Endothelial cell (in vitro differentiated cells): ENCODE measurements at regions not wholly inside any gene's neighbourhood (a gene's known extent, or its start where the extent isn't known, plus 50 kb on each side); places are given as distances from the start of the nearest gene placed in this dataset.

ENCODE experiments used
- DNase-seq: peaks from one replicate; pipeline ENCODE4 v3.0.0; 2021; ENCODE audit warnings: low spot score
- H3K27ac Mint-ChIP-seq: one replicate; pipeline ENCODE4 v1.8.0; 2021; ENCODE audit warnings: mixed read lengths, inconsistent platforms; ENCODE audit not compliant: unreplicated experiment
- H3K27me3 Mint-ChIP-seq: one replicate; pipeline ENCODE4 v1.8.0; 2021; ENCODE audit warnings: mild to moderate bottlenecking, moderate library complexity, mixed read lengths, inconsistent platforms; ENCODE audit not compliant: unreplicated experiment
- H3K36me3 Mint-ChIP-seq: one replicate; pipeline ENCODE4 v1.8.0; 2021; ENCODE audit warnings: mild to moderate bottlenecking, low read depth, mixed read lengths, inconsistent platforms; ENCODE audit not compliant: unreplicated experiment
- H3K4me1 Mint-ChIP-seq: one replicate; pipeline ENCODE4 v1.8.0; 2021; ENCODE audit warnings: mild to moderate bottlenecking, mixed read lengths, inconsistent platforms; ENCODE audit not compliant: unreplicated experiment
- H3K4me3 Mint-ChIP-seq: one replicate; pipeline ENCODE4 v1.8.0; 2021; ENCODE audit warnings: mild to moderate bottlenecking, mixed read lengths, inconsistent platforms; ENCODE audit not compliant: unreplicated experiment
- H3K9me3 Mint-ChIP-seq: one replicate; pipeline ENCODE4 v1.8.0; 2021; ENCODE audit warnings: mixed read lengths, inconsistent platforms; ENCODE audit not compliant: unreplicated experiment
- TF ChIP-seq, protein P1 (sequence below): fragments of 200-600 bp; sonication (generic); IDR thresholded peaks from one replicate; pipeline ENCODE4 v1.5.0; 2021; ENCODE audit warnings: antibody characterized with exemption; ENCODE audit not compliant: unreplicated experiment

DNA sequence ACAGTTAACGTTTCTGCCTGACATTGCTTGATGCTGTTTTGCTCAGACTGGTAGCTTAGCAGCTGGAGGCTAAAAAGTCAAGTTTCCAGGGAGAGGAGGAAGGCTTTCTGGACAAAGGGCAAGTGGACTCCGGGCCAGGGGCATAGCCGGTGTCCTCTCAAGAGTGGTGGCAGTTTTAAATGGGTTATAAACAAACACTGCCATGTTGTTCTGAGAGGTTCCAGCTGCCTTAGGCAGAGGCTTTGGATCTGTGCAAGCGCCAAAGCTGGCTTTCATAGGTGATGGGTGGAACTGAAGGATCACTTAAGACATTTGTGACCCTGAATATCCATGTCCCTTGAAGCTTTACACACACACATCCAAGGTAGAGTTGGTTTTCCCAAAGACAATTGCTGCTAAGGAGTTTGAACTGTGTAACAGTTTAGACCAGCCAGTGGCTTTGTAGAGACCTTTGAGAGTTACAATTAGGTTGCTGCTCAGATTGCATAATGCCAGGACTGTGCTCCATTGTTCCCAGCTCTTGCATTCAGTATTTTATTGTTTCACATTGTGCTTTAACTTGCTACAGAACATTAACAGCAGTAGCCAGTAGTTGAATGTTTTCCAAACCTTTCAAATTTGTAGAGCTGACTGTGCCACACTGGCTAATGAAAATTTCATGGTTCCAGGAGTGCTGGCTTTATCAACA is 54.1 kb upstream of the AP1S2 start:
- Mint-ChIP-seq H3K27me3 (no peaks in the 10 kb centered on the region), H3K4me3 (no peak overlapping the region), H3K36me3 (no peaks in the 10 kb centered on the region), H3K4me1 (no peaks in the 10 kb centered on the region), H3K9me3 (no peaks in the 10 kb centered on the region), H3K27ac (no peak overlapping the region)
- DNase-seq = no peak
- TF ChIP-seq, protein P1, sequence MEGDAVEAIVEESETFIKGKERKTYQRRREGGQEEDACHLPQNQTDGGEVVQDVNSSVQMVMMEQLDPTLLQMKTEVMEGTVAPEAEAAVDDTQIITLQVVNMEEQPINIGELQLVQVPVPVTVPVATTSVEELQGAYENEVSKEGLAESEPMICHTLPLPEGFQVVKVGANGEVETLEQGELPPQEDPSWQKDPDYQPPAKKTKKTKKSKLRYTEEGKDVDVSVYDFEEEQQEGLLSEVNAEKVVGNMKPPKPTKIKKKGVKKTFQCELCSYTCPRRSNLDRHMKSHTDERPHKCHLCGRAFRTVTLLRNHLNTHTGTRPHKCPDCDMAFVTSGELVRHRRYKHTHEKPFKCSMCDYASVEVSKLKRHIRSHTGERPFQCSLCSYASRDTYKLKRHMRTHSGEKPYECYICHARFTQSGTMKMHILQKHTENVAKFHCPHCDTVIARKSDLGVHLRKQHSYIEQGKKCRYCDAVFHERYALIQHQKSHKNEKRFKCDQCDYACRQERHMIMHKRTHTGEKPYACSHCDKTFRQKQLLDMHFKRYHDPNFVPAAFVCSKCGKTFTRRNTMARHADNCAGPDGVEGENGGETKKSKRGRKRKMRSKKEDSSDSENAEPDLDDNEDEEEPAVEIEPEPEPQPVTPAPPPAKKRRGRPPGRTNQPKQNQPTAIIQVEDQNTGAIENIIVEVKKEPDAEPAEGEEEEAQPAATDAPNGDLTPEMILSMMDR = no peak

DNA sequence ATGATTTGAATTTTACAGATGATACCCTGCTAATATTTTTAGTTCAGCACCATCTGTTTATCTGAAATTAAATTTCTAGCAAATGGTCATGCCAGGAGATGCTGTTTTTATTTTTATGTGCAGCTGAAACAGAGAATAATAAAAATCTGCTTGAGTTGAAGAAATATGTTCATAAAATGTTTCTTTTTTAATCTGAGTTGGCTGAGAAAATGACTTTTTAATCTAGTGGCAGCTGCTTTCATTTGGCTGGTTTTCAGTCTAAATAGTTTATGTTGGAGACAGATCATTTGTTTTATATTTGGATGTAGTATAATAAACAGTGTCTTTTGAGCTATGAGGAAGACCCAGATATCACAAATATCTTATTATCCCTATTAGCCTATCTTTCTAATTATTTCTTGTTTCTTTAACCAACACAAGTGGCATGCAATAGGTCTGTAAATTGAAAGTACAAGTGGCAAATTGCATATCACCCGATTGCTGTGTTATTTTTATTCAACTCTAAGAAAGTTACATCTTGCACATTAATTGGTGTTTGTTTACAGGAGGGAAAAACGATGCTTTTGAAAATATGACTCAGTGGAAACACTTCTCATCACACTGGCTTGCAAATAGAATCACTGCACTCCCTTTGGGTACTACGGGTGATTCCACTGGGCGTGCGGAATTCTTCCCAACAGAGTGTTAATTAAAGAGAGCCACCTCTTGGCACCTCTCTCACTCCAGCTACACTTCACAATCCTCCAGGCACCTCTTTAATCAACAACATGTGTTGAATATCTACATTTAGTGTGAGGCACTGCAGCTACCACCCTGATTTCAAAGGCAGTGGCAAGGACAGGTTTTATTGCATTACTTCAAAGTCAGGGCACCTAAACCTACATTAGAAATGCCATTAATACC is 51.7 kb upstream of the AP1S2 start:
- Mint-ChIP-seq H3K9me3 (no peaks in the 10 kb centered on the region), H3K36me3 (no peaks in the 10 kb centered on the region), H3K4me1 (no peaks in the 10 kb centered on the region), H3K27me3 (no peaks in the 10 kb centered on the region), H3K4me3 (no peak overlapping the region), H3K27ac (no peak overlapping the region)
- TF ChIP-seq, protein P1 = no peak
- no peak for DNase-seq
